B cell (primary cell): ENCODE measurements at regions not wholly inside any gene's neighbourhood (a gene's known extent, or its start where the extent isn't known, plus 50 kb on each side); places are given as distances from the start of the nearest gene placed in this dataset.

Experiments
- ATAC-seq: fragments of 200-7000 bp; cut with Tn5 transposase; one replicate; pipeline ENCODE4 v1.10.0; 2021; ENCODE audit warnings: low read depth, mild to moderate bottlenecking, moderate number of reproducible peaks, moderate library complexity
- CTCF ChIA-PET: fragments of 350-600 bp; sonication (Branson Sonifier 250); formaldehyde crosslinking; loops from one replicate; lab custom pipeline; 2021; ENCODE audit warnings: antibody characterized with exemption, inconsistent platforms; lab: Charles Lee
- POLR2A ChIA-PET: fragments of 350-600 bp; sonication (Branson Sonifier 250); formaldehyde crosslinking; loops from one replicate; lab custom pipeline; 2021; ENCODE audit warnings: antibody characterized with exemption; lab: Charles Lee
- DNase-seq: peaks from one replicate; pipeline ENCODE4 v3.0.0; 2013
- H2AFZ ChIP-seq: 2 replicates; pipeline ENCODE4 v1.6.1; 2012; ENCODE audit warnings: mild to moderate bottlenecking, low read depth, low read length; ENCODE audit not compliant: insufficient read depth, poor library complexity, severe bottlenecking
- H3K27ac ChIP-seq, 2 donors: 1 replicate in 1 of 2; 2 replicates in 1 of 2; pipeline ENCODE4 v1.5.1; 2012 to 2013; ENCODE audit warnings: low read length in 2 of 2, mild to moderate bottlenecking in 2 of 2, moderate library complexity in 1 of 2
- H3K27me3 ChIP-seq, 4 experiments: fragments of 200-600 bp in 1 of 4; sonication (generic) in 1 of 4; replicated peaks in 1 of 4; 1 replicate in 2 of 4; 2 replicates in 2 of 4; pipeline versions ENCODE4 v1.6.1 to v1.7.0; 2013 to 2016; ENCODE audit warnings: low read length in 3 of 4, mild to moderate bottlenecking in 2 of 4, mixed read lengths in 1 of 4, moderate library complexity in 1 of 4; ENCODE audit not compliant: insufficient read depth in 4 of 4, control insufficient read depth in 3 of 4; ENCODE audit errors: control extremely low read depth in 1 of 4
- H3K36me3 ChIP-seq, 2 experiments: replicated peaks in 1 of 2; 1 replicate in 1 of 2; 2 replicates in 1 of 2; pipeline versions ENCODE4 v1.6.1 to v1.7.1; 2013; ENCODE audit warnings: low read length in 1 of 2; ENCODE audit not compliant: insufficient read depth in 2 of 2, control insufficient read depth in 1 of 2; ENCODE audit errors: control extremely low read depth in 1 of 2, extremely low read depth in 1 of 2
- H3K4me1 ChIP-seq, 2 donors: fragments of 200-600 bp in 1 of 2; sonication (generic) in 1 of 2; 1 replicate in 1 of 2; 2 replicates in 1 of 2; pipeline versions ENCODE4 v1.5.1 to v1.6.1; 2013 to 2017; ENCODE audit warnings: low read length in 2 of 2; ENCODE audit not compliant: control insufficient read depth in 2 of 2, insufficient read depth in 2 of 2
- H3K4me2 ChIP-seq: replicated peaks from 2 replicates; pipeline ENCODE3; 2012; ENCODE audit warnings: mild to moderate bottlenecking, low read depth, low read length; ENCODE audit not compliant: poor library complexity, severe bottlenecking
- H3K4me3 ChIP-seq, 5 experiments: fragments of 200-600 bp in 1 of 5; sonication (generic) in 1 of 5; 1 replicate in 3 of 5; 2 replicates in 2 of 5; pipeline versions ENCODE4 v1.5.1 to v1.7.0; 2011 to 2016; ENCODE audit warnings: low read length in 4 of 5, mild to moderate bottlenecking in 4 of 5, low read depth in 2 of 5, control low read depth in 1 of 5, moderate library complexity in 1 of 5; ENCODE audit not compliant: insufficient read depth in 1 of 5; ENCODE audit errors: control extremely low read depth in 1 of 5, extremely low read depth in 1 of 5
- H3K79me2 ChIP-seq: fragments of 200-600 bp; sonication (generic); one replicate; pipeline ENCODE4 v1.6.0; 2016; ENCODE audit warnings: low read length; ENCODE audit not compliant: control insufficient read depth, insufficient read depth
- H3K9ac ChIP-seq: fragments of 200-600 bp; sonication (generic); 2 replicates; pipeline ENCODE4 v1.6.1; 2017; ENCODE audit warnings: mild to moderate bottlenecking, low read length, moderate library complexity
- H3K9me3 ChIP-seq, 3 donors: one replicate each; pipeline versions ENCODE4 v1.6.1 to v1.7.1; 2013; ENCODE audit warnings: low read length in 2 of 3; ENCODE audit not compliant: control insufficient read depth in 2 of 3, insufficient read depth in 1 of 3; ENCODE audit errors: control extremely low read depth in 1 of 3
- H4K20me1 ChIP-seq: 2 replicates; pipeline ENCODE4 v1.6.0; 2012; ENCODE audit warnings: mild to moderate bottlenecking, low read length; ENCODE audit not compliant: insufficient read depth, control insufficient read depth, poor library complexity, severe bottlenecking
- H3K27ac Mint-ChIP-seq: one replicate; pipeline ENCODE4 v1.8.0; 2021; ENCODE audit warnings: mixed read lengths
- H3K27me3 Mint-ChIP-seq: one replicate; pipeline ENCODE4 v1.8.0; 2021; ENCODE audit warnings: mixed read lengths
- H3K4me1 Mint-ChIP-seq: one replicate; pipeline ENCODE4 v1.8.0; 2021; ENCODE audit warnings: mixed read lengths
- H3K4me3 Mint-ChIP-seq: one replicate; pipeline ENCODE4 v1.8.0; 2021; ENCODE audit warnings: mixed read lengths
- H3K9me3 Mint-ChIP-seq: one replicate; pipeline ENCODE4 v1.8.0; 2022; ENCODE audit warnings: mixed read lengths; ENCODE audit not compliant: insufficient read depth
- CTCF ChIP-seq: fragments of 200-600 bp; IDR thresholded peaks from one replicate; pipeline ENCODE4 v1.8.0; 2022; ENCODE audit warnings: antibody characterized with exemption, mild to moderate bottlenecking
- EZH2 ChIP-seq: IDR thresholded peaks from 2 replicates; pipeline ENCODE4 v1.6.1; 2012; ENCODE audit warnings: borderline replicate concordance, low read depth, mild to moderate bottlenecking, moderate library complexity, low read length; ENCODE audit not compliant: insufficient read depth, poor library complexity, severe bottlenecking
- WGBS: methylation state at CpG from one replicate; pipeline ENCODE4 v1.1.5; 2013; ENCODE audit warnings: missing lambda C conversion rate; ENCODE audit not compliant: insufficient coverage; 5-methylcytosine and 5-hydroxymethylcytosine counted together
- intact Hi-C: fragments of 100-400 bp; cut with micrococcal nuclease; formaldehyde crosslinking; loops from one replicate; pipeline ENCODE4 v1.10.0; 2022

- Histone ChIP-seq H3K4me2 (no peak overlapping the region), H3K4me3 (no peak overlapping the region), H3K27me3 (no peaks in the 10 kb centered on the region), H3K79me2 (no peaks in the 10 kb centered on the region), H2AFZ (no peak overlapping the region), H3K27ac (no peak overlapping the region), H3K9me3 (no peaks in the 10 kb centered on the region), H4K20me1 (no peaks in the 10 kb centered on the region), H3K9ac (no peak overlapping the region), H3K4me1 (no peaks in the 10 kb centered on the region), H3K36me3 (no peaks in the 10 kb centered on the region)
- no peak for TF ChIP-seq CTCF
- no peak for TF ChIP-seq EZH2
- ATAC-seq (no peak), DNase-seq (no peak)
- Mint-ChIP-seq H3K9me3 (no peaks in the 10 kb centered on the region), H3K27ac (no peak overlapping the region), H3K27me3 (no peaks in the 10 kb centered on the region), H3K4me1 (peaks cover 5% of the 10 kb centered on the region), H3K4me3 (no peak overlapping the region)
- WGBS: 13% methylated on average over 4 of the region's 4 CpGs
- ChIA-PET CTCF (no interaction called here), POLR2A (no interaction called here)
- intact Hi-C loops: no loop called here
Measured at GRCh38 chr3:40770061-40770460, 245.3 kb downstream of the ZNF621 start.

GRCh38 chr3:40771112-40771511, 246.4 kb downstream of the ZNF621 start:
- Histone ChIP-seq H2AFZ (no peak overlapping the region), H3K4me2 (no peak overlapping the region), H3K79me2 (no peaks in the 10 kb centered on the region), H3K27ac (no peak overlapping the region), H3K4me1 (no peaks in the 10 kb centered on the region), H3K36me3 (no peaks in the 10 kb centered on the region), H3K9me3 (no peaks in the 10 kb centered on the region), H3K4me3 (no peak overlapping the region), H3K27me3 (no peaks in the 10 kb centered on the region), H4K20me1 (no peaks in the 10 kb centered on the region), H3K9ac (no peak overlapping the region)
- TF ChIP-seq EZH2: no peak
- no peak for TF ChIP-seq CTCF
- H3K9me3 Mint-ChIP-seq: no peaks in the 10 kb centered on the region
- peaks cover 5% of the 10 kb centered on the region for H3K4me1 Mint-ChIP-seq
- no peak for DNase-seq
- no peaks in the 10 kb centered on the region for H3K27me3 Mint-ChIP-seq
- 100% methylated on average over 1 of the region's 3 CpGs for WGBS
- H3K4me3 Mint-ChIP-seq: no peak overlapping the region
- ChIA-PET POLR2A (no interaction called here), CTCF (no interaction called here)
- intact Hi-C loops: no loop called here
- H3K27ac Mint-ChIP-seq: no peak overlapping the region
- ATAC-seq: no peak
